Left lung (tissue), 4 donors: ENCODE measurements at regions not wholly inside any gene's neighbourhood (a gene's known extent, or its start where the extent isn't known, plus 50 kb on each side); places are given as distances from the start of the nearest gene placed in this dataset.
"Not testable (repeated sequence)": the region's sequence is repeated elsewhere in the genome, so short reads cannot be mapped to it uniquely, and the experiment has no call there.

Experiments used
- ATAC-seq: fragments of 200-7000 bp; cut with Tn5 transposase; one replicate; pipeline ENCODE4 v1.9.1; 2020; ENCODE audit warnings: moderate library complexity
- DNase-seq, 4 donors: peaks; one replicate each; pipeline ENCODE4 v3.0.0-alpha.2; 2013 to 2020
- H3K27ac ChIP-seq, 2 donors: fragments of 200-600 bp; sonication (generic) in 1 of 2; one replicate each; pipeline versions ENCODE4 v1.5.0 to v1.8.0; 2020 to 2021
- H3K27me3 ChIP-seq, 2 donors: fragments of 200-600 bp; sonication (generic) in 1 of 2; one replicate each; pipeline versions ENCODE4 v1.5.0 to v1.8.0; 2020 to 2021
- H3K36me3 ChIP-seq, 2 donors: fragments of 200-600 bp; sonication (generic) in 1 of 2; one replicate each; pipeline versions ENCODE4 v1.5.0 to v1.8.0; 2020 to 2021
- H3K4me1 ChIP-seq, 2 donors: fragments of 200-600 bp; one replicate each; pipeline ENCODE4 v1.8.0; 2021
- H3K4me3 ChIP-seq, 2 donors: fragments of 200-600 bp; sonication (generic) in 1 of 2; one replicate each; pipeline versions ENCODE4 v1.5.0 to v1.8.0; 2020 to 2021; ENCODE audit warnings: mild to moderate bottlenecking in 1 of 2
- H3K9me3 ChIP-seq, 2 donors: fragments of 200-600 bp; sonication (generic) in 1 of 2; one replicate each; pipeline versions ENCODE4 v1.5.0 to v1.8.0; 2020 to 2021
- intact Hi-C, 2 donors: fragments of 100-400 bp; cut with DNase I; formaldehyde crosslinking; loops; one replicate each; pipeline versions ENCODE4 v1.11.2 to v1.14.2; 2022
- TF ChIP-seq, protein P1 (sequence below), 2 donors: fragments of 200-600 bp; sonication (generic) in 1 of 2; IDR thresholded peaks; one replicate each; pipeline versions ENCODE4 v1.5.0 to v1.8.0; 2021; ENCODE audit warnings: antibody characterized with exemption in 2 of 2
- donor health status: DM: no; HTN: yes; CAD: no.
- donor health status: DM: no; HTN: no; CAD: no.

DNA sequence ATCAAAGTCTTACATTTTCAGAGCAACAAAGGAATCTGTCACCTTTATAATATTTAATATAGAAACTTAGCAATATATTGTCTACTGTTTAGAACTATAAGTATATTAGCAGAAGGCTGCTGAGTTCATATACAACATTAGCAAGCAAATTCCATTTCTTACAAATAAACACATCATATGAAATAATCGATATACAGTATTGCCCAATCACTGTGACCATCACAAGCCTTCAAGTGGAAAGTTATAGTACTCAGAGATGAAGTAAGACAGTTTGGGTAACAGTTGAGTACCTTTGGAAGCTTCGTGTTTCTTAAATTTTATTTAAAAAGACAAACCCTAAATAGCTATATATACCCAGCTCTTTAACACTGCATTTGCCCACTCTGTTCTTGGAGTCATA is 135.2 kb upstream of the IRX1 start:
- Histone ChIP-seq H3K9me3 (no peaks in the 10 kb centered on the region), H3K4me3 (no peak overlapping the region), H3K36me3 (no peaks in the 10 kb centered on the region), H3K27me3 (no peaks in the 10 kb centered on the region), H3K4me1 (no peaks in the 10 kb centered on the region), H3K27ac (no peak overlapping the region)
- ATAC-seq (no peak), DNase-seq (no peak)
- TF ChIP-seq, protein P1, sequence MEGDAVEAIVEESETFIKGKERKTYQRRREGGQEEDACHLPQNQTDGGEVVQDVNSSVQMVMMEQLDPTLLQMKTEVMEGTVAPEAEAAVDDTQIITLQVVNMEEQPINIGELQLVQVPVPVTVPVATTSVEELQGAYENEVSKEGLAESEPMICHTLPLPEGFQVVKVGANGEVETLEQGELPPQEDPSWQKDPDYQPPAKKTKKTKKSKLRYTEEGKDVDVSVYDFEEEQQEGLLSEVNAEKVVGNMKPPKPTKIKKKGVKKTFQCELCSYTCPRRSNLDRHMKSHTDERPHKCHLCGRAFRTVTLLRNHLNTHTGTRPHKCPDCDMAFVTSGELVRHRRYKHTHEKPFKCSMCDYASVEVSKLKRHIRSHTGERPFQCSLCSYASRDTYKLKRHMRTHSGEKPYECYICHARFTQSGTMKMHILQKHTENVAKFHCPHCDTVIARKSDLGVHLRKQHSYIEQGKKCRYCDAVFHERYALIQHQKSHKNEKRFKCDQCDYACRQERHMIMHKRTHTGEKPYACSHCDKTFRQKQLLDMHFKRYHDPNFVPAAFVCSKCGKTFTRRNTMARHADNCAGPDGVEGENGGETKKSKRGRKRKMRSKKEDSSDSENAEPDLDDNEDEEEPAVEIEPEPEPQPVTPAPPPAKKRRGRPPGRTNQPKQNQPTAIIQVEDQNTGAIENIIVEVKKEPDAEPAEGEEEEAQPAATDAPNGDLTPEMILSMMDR (IDR thresholded peaks at IDR 0.05), result no peak
- intact Hi-C loops, result no loop called here

- Histone ChIP-seq H3K27me3 (no peaks in the 10 kb centered on the region), H3K27ac (no peak overlapping the region), H3K4me3 (no peak overlapping the region), H3K36me3 (no peaks in the 10 kb centered on the region), H3K9me3 (no peaks in the 10 kb centered on the region), H3K4me1 (no peaks in the 10 kb centered on the region)
- ATAC-seq, result no peak
- TF ChIP-seq, protein P1 (IDR thresholded peaks at IDR 0.05), result no peak
- peak in 1 of 4 donors; percentile 50 for DNase-seq
- intact Hi-C loops, result no loop called here
Observed at GRCh38 chr5:3456121-3456681, 139.4 kb upstream of the IRX1 start.

DNA sequence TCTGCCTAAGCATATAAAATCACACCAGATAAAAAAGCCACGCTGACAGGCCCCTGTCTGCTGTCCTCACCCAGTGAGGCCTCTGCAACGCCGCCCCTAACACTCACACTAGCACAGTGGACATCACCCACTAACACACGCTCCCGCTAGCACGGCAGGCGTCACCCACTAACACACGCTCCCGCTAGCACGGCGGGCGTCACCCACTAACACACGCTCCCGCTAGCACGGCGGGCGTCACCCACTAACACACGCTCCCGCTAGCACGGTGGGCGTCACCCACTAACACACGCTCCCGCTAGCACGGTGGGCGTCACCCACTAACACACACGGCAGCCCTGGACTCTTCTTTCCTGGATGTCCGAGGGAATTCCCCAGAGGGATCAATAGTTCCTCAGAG is 141.6 kb upstream of the IRX1 start:
- H3K27ac ChIP-seq, H3K4me1 ChIP-seq, H3K27me3 ChIP-seq, H3K9me3 ChIP-seq, ATAC-seq, H3K36me3 ChIP-seq, intact Hi-C loops, H3K4me3 ChIP-seq: not testable (repeated sequence)
- peak in 1 of 4 donors; percentile 35 for DNase-seq

DNA sequence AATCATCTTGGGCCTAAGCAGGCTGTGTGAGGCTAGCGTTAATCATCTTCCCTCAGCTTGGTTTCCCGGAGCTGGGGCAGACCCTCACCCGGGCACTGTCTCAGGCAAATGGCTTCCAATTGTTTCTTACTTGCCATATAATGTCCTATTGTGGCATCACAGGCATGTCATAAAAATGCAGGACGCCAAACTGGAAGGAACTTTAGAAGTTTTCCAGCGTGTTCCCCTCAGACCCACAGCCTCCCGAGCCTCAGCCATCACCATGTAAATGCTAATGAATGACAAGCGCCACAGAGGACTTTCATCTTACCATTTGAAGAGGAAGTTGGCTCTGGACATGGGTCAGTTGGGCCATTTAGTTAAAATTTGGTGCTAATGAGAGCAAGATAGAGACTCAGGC is 143.0 kb upstream of the IRX1 start:
- intact Hi-C loops, result no loop called here

GRCh38 chr5:3451961-3452360 is 143.7 kb upstream of the IRX1 start:
- Histone ChIP-seq H3K4me1 (no peaks in the 10 kb centered on the region), H3K36me3 (no peaks in the 10 kb centered on the region), H3K27ac (no peak overlapping the region), H3K9me3 (peaks cover 0 to 6% of the 10 kb centered on the region in 2 donors), H3K4me3 (no peak overlapping the region), H3K27me3 (no peaks in the 10 kb centered on the region)
- no peak for ATAC-seq
- TF ChIP-seq, protein P1 (IDR thresholded peaks at IDR 0.05), result no peak
- no peak for DNase-seq
- intact Hi-C loops, result no loop called here

More for the DNA sequence above, 143.0 kb upstream of the IRX1 start:
- no peak overlapping the region for H3K27ac ChIP-seq
- TF ChIP-seq, protein P1 (IDR thresholded peaks at IDR 0.05), result no peak
- DNase-seq (no peak), ATAC-seq (no peak)
- H3K27me3 ChIP-seq, result no peaks in the 10 kb centered on the region
- no peaks in the 10 kb centered on the region for H3K4me1 ChIP-seq
- H3K9me3 ChIP-seq, result peaks cover 0 to 6% of the 10 kb centered on the region in 2 donors
- no peaks in the 10 kb centered on the region for H3K36me3 ChIP-seq
- no peak overlapping the region for H3K4me3 ChIP-seq

DNA sequence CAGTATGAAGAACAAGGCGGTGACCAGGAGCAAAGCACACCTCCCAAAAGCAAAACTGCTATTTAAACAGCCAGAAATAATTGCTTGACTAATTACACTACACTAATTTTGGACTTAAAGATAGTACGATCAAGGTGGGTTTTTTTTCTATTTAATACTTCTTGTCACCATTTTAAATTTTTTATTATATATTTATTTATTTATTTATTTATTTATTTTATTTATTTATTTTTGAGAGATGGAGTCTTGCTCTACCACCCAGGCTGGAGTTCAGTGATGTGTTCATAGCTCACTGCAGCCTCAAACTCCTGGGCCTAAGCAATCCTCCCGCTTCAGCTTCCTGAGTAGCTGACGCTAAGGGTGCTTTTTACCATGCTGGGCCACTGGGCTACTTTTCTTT is 146.2 kb upstream of the IRX1 start:
- Histone ChIP-seq H3K27ac (no peak overlapping the region), H3K4me3 (no peak overlapping the region), H3K9me3 (peaks cover 0 to 12% of the 10 kb centered on the region in 2 donors), H3K27me3 (no peaks in the 10 kb centered on the region), H3K36me3 (no peaks in the 10 kb centered on the region), H3K4me1 (no peaks in the 10 kb centered on the region)
- DNase-seq, result no peak
- no peak for ATAC-seq
- TF ChIP-seq, protein P1 (IDR thresholded peaks at IDR 0.05), result no peak
- intact Hi-C loops, result no loop called here
